ENCODE measurements at regions not wholly inside any gene's neighbourhood (a gene's known extent, or its start where the extent isn't known, plus 50 kb on each side); places are given as distances from the start of the nearest gene placed in this dataset.
"Not testable (repeated sequence)": the region's sequence is repeated elsewhere in the genome, so short reads cannot be mapped to it uniquely, and the experiment has no call there.

DNA sequence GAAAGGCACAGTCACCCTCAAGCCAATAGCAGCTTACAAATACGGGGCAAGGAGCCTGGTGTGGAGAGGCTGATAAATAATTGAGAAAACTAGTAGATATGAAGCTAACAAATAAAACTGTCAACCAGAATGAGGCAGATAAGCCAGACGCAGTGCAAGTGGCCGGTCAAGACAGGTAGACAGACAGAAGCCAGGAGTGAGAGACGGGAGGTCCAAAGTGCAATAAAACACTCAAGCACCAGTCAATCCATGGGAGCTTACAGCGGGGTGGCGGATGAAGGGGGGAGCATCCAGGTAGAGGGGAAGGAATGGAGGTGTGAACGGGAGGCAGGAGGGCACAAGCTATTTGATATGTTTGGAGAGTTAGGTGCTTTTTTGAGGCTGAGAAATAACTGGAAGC is 193.1 kb downstream of the FOXD4L6 start:
- BruUV-seq (replicated peaks) = no TSS peak
- ATAC-seq (no peak), DNase-seq (no peak)
- TF ChIP-seq, protein P1, sequence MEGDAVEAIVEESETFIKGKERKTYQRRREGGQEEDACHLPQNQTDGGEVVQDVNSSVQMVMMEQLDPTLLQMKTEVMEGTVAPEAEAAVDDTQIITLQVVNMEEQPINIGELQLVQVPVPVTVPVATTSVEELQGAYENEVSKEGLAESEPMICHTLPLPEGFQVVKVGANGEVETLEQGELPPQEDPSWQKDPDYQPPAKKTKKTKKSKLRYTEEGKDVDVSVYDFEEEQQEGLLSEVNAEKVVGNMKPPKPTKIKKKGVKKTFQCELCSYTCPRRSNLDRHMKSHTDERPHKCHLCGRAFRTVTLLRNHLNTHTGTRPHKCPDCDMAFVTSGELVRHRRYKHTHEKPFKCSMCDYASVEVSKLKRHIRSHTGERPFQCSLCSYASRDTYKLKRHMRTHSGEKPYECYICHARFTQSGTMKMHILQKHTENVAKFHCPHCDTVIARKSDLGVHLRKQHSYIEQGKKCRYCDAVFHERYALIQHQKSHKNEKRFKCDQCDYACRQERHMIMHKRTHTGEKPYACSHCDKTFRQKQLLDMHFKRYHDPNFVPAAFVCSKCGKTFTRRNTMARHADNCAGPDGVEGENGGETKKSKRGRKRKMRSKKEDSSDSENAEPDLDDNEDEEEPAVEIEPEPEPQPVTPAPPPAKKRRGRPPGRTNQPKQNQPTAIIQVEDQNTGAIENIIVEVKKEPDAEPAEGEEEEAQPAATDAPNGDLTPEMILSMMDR (conservative IDR thresholded peaks at IDR 0.05; ENCODE audit: low read depth, low read length) = no peak
- no peak for TF ChIP-seq EZH2phosphoT487 (IDR thresholded peaks at IDR 0.05; ENCODE audit: borderline replicate concordance, low read length)
- TF ChIP-seq EZH2 (IDR thresholded peaks at IDR 0.05; ENCODE audit: low read length, unreplicated experiment) = no peak
- Histone ChIP-seq H3K9me3 (ENCODE audit: low read length) (no peaks in the 10 kb centered on the region), H3F3A (ENCODE audit: low read length, unreplicated experiment) (no peaks in the 10 kb centered on the region), H3K36me3 (ENCODE audit: low read depth, low read length) (no peaks in the 10 kb centered on the region), H3K9ac (ENCODE audit: low read length) (no peak overlapping the region), H3K27me3 (ENCODE audit: low read length) (peaks cover 10% of the 10 kb centered on the region; the same call in 1 of the 2 replicates), H3K79me2 (ENCODE audit: low read length) (no peaks in the 10 kb centered on the region), H3K4me1 (ENCODE audit: insufficient read depth, low read length) (no peaks in the 10 kb centered on the region), H3K4me2 (ENCODE audit: low read length) (no peak overlapping the region), H4K20me1 (ENCODE audit: low read length) (no peaks in the 10 kb centered on the region), H3K9me2 (replicated peaks; ENCODE audit: low read length) (no peaks in the 10 kb centered on the region), H2AFZ (ENCODE audit: low read length) (no peak overlapping the region), H3K27ac (ENCODE audit: low read length) (no peak overlapping the region), H3K4me3 (ENCODE audit: low read length) (no peak overlapping the region)
- intact Hi-C loops (cut with micrococcal nuclease) = no loop called here
- ChIA-PET POLR2A (ENCODE audit: unreplicated experiment) (no interaction called here), CTCF (no interaction called here)

DNA sequence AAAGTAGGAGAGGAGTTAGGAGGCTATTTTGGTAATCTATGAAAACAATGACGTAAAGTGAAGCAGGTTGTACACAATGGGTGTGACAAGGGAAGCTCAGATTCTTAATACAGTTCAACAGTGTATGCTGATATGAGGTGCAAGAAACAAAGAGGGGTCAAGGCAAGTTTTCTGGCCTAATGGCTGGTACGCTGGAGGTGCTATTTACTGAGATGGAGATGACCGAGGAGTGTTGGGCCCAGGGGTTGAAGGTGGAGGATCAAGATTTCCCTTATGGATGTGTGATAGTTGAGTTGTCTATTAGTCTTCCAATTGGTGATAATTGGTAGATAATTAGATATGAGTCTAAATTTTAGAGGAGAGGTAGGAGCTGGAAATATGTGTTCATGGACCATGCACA is 194.0 kb downstream of the FOXD4L6 start:
- H3K9me3 ChIP-seq (ENCODE audit: low read length); ATAC-seq; POLR2A ChIA-PET (ENCODE audit: unreplicated experiment); H3F3A ChIP-seq (ENCODE audit: low read length, unreplicated experiment); DNase-seq; BruUV-seq (replicated peaks); H2AFZ ChIP-seq (ENCODE audit: low read length); intact Hi-C loops (cut with micrococcal nuclease); H3K4me2 ChIP-seq (ENCODE audit: low read length); CTCF ChIA-PET; H3K36me3 ChIP-seq (ENCODE audit: low read depth, low read length); H3K4me1 ChIP-seq (ENCODE audit: insufficient read depth, low read length); H4K20me1 ChIP-seq (ENCODE audit: low read length); H3K9me2 ChIP-seq (replicated peaks; ENCODE audit: low read length); H3K27ac ChIP-seq (ENCODE audit: low read length); H3K4me3 ChIP-seq (ENCODE audit: low read length); H3K79me2 ChIP-seq (ENCODE audit: low read length); H3K9ac ChIP-seq (ENCODE audit: low read length): not testable (repeated sequence)
- H3K27me3 ChIP-seq (ENCODE audit: low read length) = peaks cover 11% of the 10 kb centered on the region; the same call in 1 of the 2 replicates

DNA sequence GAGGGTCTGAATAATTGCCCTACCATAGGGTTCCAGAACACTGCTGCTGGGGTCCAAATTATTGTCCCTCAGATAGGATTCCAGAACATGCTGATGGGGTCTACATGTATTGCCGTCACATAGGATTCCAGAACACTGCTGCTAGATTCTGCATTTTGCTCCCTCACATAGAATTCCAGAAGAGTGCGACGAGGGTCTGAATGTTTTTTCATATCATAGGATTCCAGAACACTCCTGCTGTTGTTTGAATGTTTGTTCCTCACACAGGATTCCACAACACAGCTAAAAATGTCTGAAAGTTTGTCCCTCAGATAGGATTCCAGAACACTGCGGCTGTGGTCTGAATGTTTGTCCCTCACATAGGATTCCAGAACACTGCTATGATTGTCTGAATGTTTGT is 198.1 kb downstream of the FOXD4L6 start:
- H3K79me2 ChIP-seq (ENCODE audit: low read length); H3K27ac ChIP-seq (ENCODE audit: low read length); H3K36me3 ChIP-seq (ENCODE audit: low read depth, low read length); intact Hi-C loops (cut with micrococcal nuclease); H4K20me1 ChIP-seq (ENCODE audit: low read length); H3K9me3 ChIP-seq (ENCODE audit: low read length); H3K4me1 ChIP-seq (ENCODE audit: insufficient read depth, low read length); H3F3A ChIP-seq (ENCODE audit: low read length, unreplicated experiment); H3K4me3 ChIP-seq (ENCODE audit: low read length); H3K9ac ChIP-seq (ENCODE audit: low read length); H3K4me2 ChIP-seq (ENCODE audit: low read length); BruUV-seq (replicated peaks); H3K9me2 ChIP-seq (replicated peaks; ENCODE audit: low read length); ATAC-seq; DNase-seq; CTCF ChIA-PET; H2AFZ ChIP-seq (ENCODE audit: low read length); POLR2A ChIA-PET (ENCODE audit: unreplicated experiment): not testable (repeated sequence)
- peaks cover 50% of the 10 kb centered on the region for H3K27me3 ChIP-seq (ENCODE audit: low read length)

DNA sequence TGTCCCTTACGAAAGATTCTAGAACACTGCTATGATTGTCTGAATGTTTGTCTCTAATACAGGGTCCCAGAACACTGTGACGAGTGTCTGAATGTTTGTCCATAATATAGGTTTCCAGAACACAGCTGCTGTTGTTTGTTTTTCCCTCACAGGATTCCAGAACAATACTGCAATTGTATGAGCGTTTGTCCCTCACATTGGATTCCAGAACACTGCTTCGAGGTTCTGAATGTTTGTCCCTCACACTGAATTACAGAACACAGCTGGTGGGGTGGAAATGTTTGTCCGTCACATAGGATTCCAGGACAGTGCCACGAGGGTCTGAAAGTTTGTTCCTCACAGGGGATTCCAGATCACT is 199.0 kb downstream of the FOXD4L6 start:
- H3K4me3 ChIP-seq (ENCODE audit: low read length); H3K27ac ChIP-seq (ENCODE audit: low read length); CTCF ChIA-PET; intact Hi-C loops (cut with micrococcal nuclease); H3K4me1 ChIP-seq (ENCODE audit: insufficient read depth, low read length); H3K4me2 ChIP-seq (ENCODE audit: low read length); H3K9me2 ChIP-seq (replicated peaks; ENCODE audit: low read length); H4K20me1 ChIP-seq (ENCODE audit: low read length); H3K9ac ChIP-seq (ENCODE audit: low read length); ATAC-seq; H2AFZ ChIP-seq (ENCODE audit: low read length); POLR2A ChIA-PET (ENCODE audit: unreplicated experiment); H3K36me3 ChIP-seq (ENCODE audit: low read depth, low read length); H3K79me2 ChIP-seq (ENCODE audit: low read length); H3F3A ChIP-seq (ENCODE audit: low read length, unreplicated experiment); DNase-seq; BruUV-seq (replicated peaks); H3K9me3 ChIP-seq (ENCODE audit: low read length): not testable (repeated sequence)
- peaks cover 59% of the 10 kb centered on the region for H3K27me3 ChIP-seq (ENCODE audit: low read length)
